ENCODE measurements at regions not wholly inside any gene's neighbourhood (a gene's known extent, or its start where the extent isn't known, plus 50 kb on each side); places are given as distances from the start of the nearest gene placed in this dataset.

GRCh38 chr10:9505546-9505945 is 1451.1 kb downstream of the GATA3 start:
- no peak for TF ChIP-seq EZH2 (IDR thresholded peaks at IDR 0.05; ENCODE audit: borderline replicate concordance, low read length)
- no peak for TF ChIP-seq CTCF (IDR thresholded peaks at IDR 0.05; ENCODE audit: low read length)
